Heart left ventricle (tissue), 13 donors: ENCODE measurements at regions not wholly inside any gene's neighbourhood (a gene's known extent, or its start where the extent isn't known, plus 50 kb on each side); places are given as distances from the start of the nearest gene placed in this dataset.
"Not testable (repeated sequence)": the region's sequence is repeated elsewhere in the genome, so short reads cannot be mapped to it uniquely, and the experiment has no call there.

Experiments used
- POLR2A ChIP-seq, 2 donors: fragments of 450-650 bp; IDR thresholded peaks; one replicate each; pipeline ENCODE4 v1.6.1; 2017; ENCODE audit warnings: antibody characterized with exemption in 2 of 2, mild to moderate bottlenecking in 2 of 2, moderate library complexity in 2 of 2
- TF ChIP-seq, protein P1 (sequence below), 12 donors: fragments of 200-600 bp; sonication (generic) in 4 of 12; IDR thresholded peaks; one replicate each; pipeline versions ENCODE4 v1.5.0 to v1.8.0; 2018 to 2022; ENCODE audit warnings: antibody characterized with exemption in 12 of 12, mild to moderate bottlenecking in 5 of 12
- donor health status: ischemic (EF 13 %, LVEDD 7.1; RV severe dilation, severe dysfunction).
- donor health status: DM: no; HTN: yes; CAD: no.
- donor health status: DM: no; HTN: no; CAD: no.
- donor health status: ischemic (EF 25% LVEDD 6.9; RV normal size, moderate dysfunction).
- donor health status: ischemic (EF 25% LVEDD 5.7; RV mildly dilated, moderate dysfunction).
- donor health status: ischemic (EF 35%, LVEDD 5.7; RV mildly dilated, moderate dysfunction).
- donor health status: nonischemic (EF 11% LVEDD 7.7; RV severe dilation, severe dysfunction).
- donor health status: DM: yes; HTN: yes; CAD: no.
- donor health status: PGD.
- donor health status: ischemic (EF 29% LVEDD 5.4; RV normal size, mild dysfunction).
- donor health status: nonischemic (EF 23%, LVEDD 6.1; RV moderate dilation, normal function).

DNA sequence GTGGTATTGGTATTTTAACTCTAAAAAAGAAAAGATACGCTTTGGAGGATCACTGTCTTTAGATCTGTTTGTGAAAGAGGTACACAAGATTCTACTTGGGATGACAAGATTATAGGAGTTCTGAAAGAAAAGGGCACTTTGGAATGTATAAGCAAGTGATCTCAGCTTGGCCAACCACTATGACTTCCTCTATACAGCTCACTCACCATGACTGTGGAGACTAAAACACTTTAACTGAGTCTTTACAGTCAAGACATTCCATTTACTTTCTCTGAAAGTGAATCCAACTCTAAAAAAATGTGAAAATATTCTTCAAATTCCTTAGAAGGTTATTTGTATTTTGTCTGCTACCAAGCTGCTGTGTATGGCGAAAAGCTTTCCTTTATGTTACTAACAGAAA, 181.7 kb upstream of the KCTD7 start:
- TF ChIP-seq, protein P1, sequence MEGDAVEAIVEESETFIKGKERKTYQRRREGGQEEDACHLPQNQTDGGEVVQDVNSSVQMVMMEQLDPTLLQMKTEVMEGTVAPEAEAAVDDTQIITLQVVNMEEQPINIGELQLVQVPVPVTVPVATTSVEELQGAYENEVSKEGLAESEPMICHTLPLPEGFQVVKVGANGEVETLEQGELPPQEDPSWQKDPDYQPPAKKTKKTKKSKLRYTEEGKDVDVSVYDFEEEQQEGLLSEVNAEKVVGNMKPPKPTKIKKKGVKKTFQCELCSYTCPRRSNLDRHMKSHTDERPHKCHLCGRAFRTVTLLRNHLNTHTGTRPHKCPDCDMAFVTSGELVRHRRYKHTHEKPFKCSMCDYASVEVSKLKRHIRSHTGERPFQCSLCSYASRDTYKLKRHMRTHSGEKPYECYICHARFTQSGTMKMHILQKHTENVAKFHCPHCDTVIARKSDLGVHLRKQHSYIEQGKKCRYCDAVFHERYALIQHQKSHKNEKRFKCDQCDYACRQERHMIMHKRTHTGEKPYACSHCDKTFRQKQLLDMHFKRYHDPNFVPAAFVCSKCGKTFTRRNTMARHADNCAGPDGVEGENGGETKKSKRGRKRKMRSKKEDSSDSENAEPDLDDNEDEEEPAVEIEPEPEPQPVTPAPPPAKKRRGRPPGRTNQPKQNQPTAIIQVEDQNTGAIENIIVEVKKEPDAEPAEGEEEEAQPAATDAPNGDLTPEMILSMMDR (IDR thresholded peaks at IDR 0.05), result not testable (repeated sequence)
- TF ChIP-seq POLR2A (IDR thresholded peaks at IDR 0.05), result not testable (repeated sequence)
